ENCODE measurements at regions not wholly inside any gene's neighbourhood (a gene's known extent, or its start where the extent isn't known, plus 50 kb on each side); places are given as distances from the start of the nearest gene placed in this dataset.

GRCh38 chr10:59002011-59002410 lies 174.4 kb upstream of the PHYHIPL start:
- peaks cover 26% of the 10 kb centered on the region for H3K4me1 Mint-ChIP-seq (ENCODE audit: unreplicated experiment)
- H3K9me3 Mint-ChIP-seq, result no peaks in the 10 kb centered on the region
- no peaks in the 10 kb centered on the region for H3K27me3 Mint-ChIP-seq
- no peaks in the 10 kb centered on the region for H3K36me3 Mint-ChIP-seq
- H3K27ac Mint-ChIP-seq, result no peak overlapping the region
- no peak for TF ChIP-seq CTCF (conservative IDR thresholded peaks at IDR 0.05)
- no peak overlapping the region for H3K4me3 Mint-ChIP-seq
- no peak for DNase-seq (ENCODE audit: extremely low spot score, unreplicated experiment)

- DNase-seq (ENCODE audit: extremely low spot score, unreplicated experiment), result no peak
- Mint-ChIP-seq H3K4me3 (no peak overlapping the region), H3K9me3 (no peaks in the 10 kb centered on the region), H3K27me3 (no peaks in the 10 kb centered on the region), H3K36me3 (no peaks in the 10 kb centered on the region), H3K27ac (no peak overlapping the region), H3K4me1 (ENCODE audit: unreplicated experiment) (peaks cover 34% of the 10 kb centered on the region)
- no peak for TF ChIP-seq CTCF (conservative IDR thresholded peaks at IDR 0.05)
Observed at GRCh38 chr10:59003203-59003602, 173.2 kb upstream of the PHYHIPL start.

GRCh38 chr10:59004392-59004791 lies 172.1 kb upstream of the PHYHIPL start:
- Mint-ChIP-seq H3K36me3 (no peaks in the 10 kb centered on the region), H3K9me3 (no peaks in the 10 kb centered on the region), H3K27ac (no peak overlapping the region), H3K27me3 (no peaks in the 10 kb centered on the region), H3K4me1 (ENCODE audit: unreplicated experiment) (peaks cover 38% of the 10 kb centered on the region), H3K4me3 (no peak overlapping the region)
- DNase-seq (ENCODE audit: extremely low spot score, unreplicated experiment), result no peak
- TF ChIP-seq CTCF (conservative IDR thresholded peaks at IDR 0.05), result no peak

- H3K9me3 Mint-ChIP-seq, result no peaks in the 10 kb centered on the region
- no peaks in the 10 kb centered on the region for H3K36me3 Mint-ChIP-seq
- H3K4me1 Mint-ChIP-seq (ENCODE audit: unreplicated experiment), result peaks cover 29% of the 10 kb centered on the region
- no peak for DNase-seq (ENCODE audit: extremely low spot score, unreplicated experiment)
- no peak overlapping the region for H3K4me3 Mint-ChIP-seq
- H3K27me3 Mint-ChIP-seq, result no peaks in the 10 kb centered on the region
- no peak overlapping the region for H3K27ac Mint-ChIP-seq
- no peak for TF ChIP-seq CTCF (conservative IDR thresholded peaks at IDR 0.05)
Observed at GRCh38 chr10:59006511-59007306, 169.7 kb upstream of the PHYHIPL start.

- no peaks in the 10 kb centered on the region for H3K36me3 Mint-ChIP-seq
- H3K27me3 Mint-ChIP-seq, result no peaks in the 10 kb centered on the region
- no peak overlapping the region for H3K4me3 Mint-ChIP-seq
- no peak overlapping the region for H3K27ac Mint-ChIP-seq
- no peak for TF ChIP-seq CTCF (conservative IDR thresholded peaks at IDR 0.05)
- no peak for DNase-seq (ENCODE audit: extremely low spot score, unreplicated experiment)
- H3K4me1 Mint-ChIP-seq (ENCODE audit: unreplicated experiment), result peaks cover 29% of the 10 kb centered on the region
- H3K9me3 Mint-ChIP-seq, result no peaks in the 10 kb centered on the region
Observed at GRCh38 chr10:59007307-59008025, 169.0 kb upstream of the PHYHIPL start.
